ENCODE measurements at regions not wholly inside any gene's neighbourhood (a gene's known extent, or its start where the extent isn't known, plus 50 kb on each side); places are given as distances from the start of the nearest gene placed in this dataset.

- no peak for TF ChIP-seq AFF4 (CRISPR knock-in tag; IDR thresholded peaks at IDR 0.05; ENCODE audit: borderline replicate concordance)
- TF ChIP-seq RORB (CRISPR knock-in tag; IDR thresholded peaks at IDR 0.05), result no peak
- no peak for TF ChIP-seq ATF1 (CRISPR knock-in tag; IDR thresholded peaks at IDR 0.05)
- no peak for TF ChIP-seq SMAD3 (CRISPR knock-in tag; IDR thresholded peaks at IDR 0.05; ENCODE audit: borderline replicate concordance)
- no peak for TF ChIP-seq TP53 (CRISPR knock-in tag; IDR thresholded peaks at IDR 0.05)
- TF ChIP-seq OVOL2 (CRISPR knock-in tag; IDR thresholded peaks at IDR 0.05; ENCODE audit: borderline replicate concordance), result no peak
- no peak for TF ChIP-seq ESRRA (CRISPR knock-in tag; IDR thresholded peaks at IDR 0.05; ENCODE audit: borderline replicate concordance)
- TF ChIP-seq CREM (CRISPR knock-in tag; IDR thresholded peaks at IDR 0.05), result no peak
- TF ChIP-seq NFATC4 (CRISPR knock-in tag; IDR thresholded peaks at IDR 0.05), result no peak
Measured at GRCh38 chr5:155082401-155082800, 68.8 kb downstream of the KIF4B start (continued).

GRCh38 chr5:155085282-155085989, 71.9 kb downstream of the KIF4B start:
- Mint-ChIP-seq H3K4me3 (no peak overlapping the region), H3K27ac (no peak overlapping the region), H3K27me3 (ENCODE audit: low read depth) (no peaks in the 10 kb centered on the region), H3K4me1 (peaks cover 16% of the 10 kb centered on the region), H3K36me3 (no peaks in the 10 kb centered on the region), H3K9me3 (peaks cover 6% of the 10 kb centered on the region)
- DNase-seq (ENCODE audit: low spot score), result no peak
- ChIA-PET POLR2A (no interaction called here), CTCF (interaction anchor here (0.6 kb wide), 1 partner anchor 1431 kb away, joined by 3 read pairs; no protein-coding TSS in a partner anchor)
- TF ChIP-seq TP53 (CRISPR knock-in tag; IDR thresholded peaks at IDR 0.05) (no peak), ZNF532 (CRISPR knock-in tag; IDR thresholded peaks at IDR 0.05; ENCODE audit: borderline replicate concordance) (no peak), PRRX2 (CRISPR knock-in tag; IDR thresholded peaks at IDR 0.05) (no peak), SOX15 (CRISPR knock-in tag; IDR thresholded peaks at IDR 0.05) (no peak), ZNF317 (CRISPR knock-in tag; IDR thresholded peaks at IDR 0.05; ENCODE audit: borderline replicate concordance, low read depth) (no peak), NFATC4 (CRISPR knock-in tag; IDR thresholded peaks at IDR 0.05) (no peak), E2F4 (CRISPR knock-in tag; IDR thresholded peaks at IDR 0.05; ENCODE audit: borderline replicate concordance, low read depth) (no peak), ELF4 (CRISPR knock-in tag; IDR thresholded peaks at IDR 0.05; ENCODE audit: low read depth) (no peak)
- ATAC-seq, result no peak
